ENCODE measurements at regions not wholly inside any gene's neighbourhood (a gene's known extent, or its start where the extent isn't known, plus 50 kb on each side); places are given as distances from the start of the nearest gene placed in this dataset.

DNA sequence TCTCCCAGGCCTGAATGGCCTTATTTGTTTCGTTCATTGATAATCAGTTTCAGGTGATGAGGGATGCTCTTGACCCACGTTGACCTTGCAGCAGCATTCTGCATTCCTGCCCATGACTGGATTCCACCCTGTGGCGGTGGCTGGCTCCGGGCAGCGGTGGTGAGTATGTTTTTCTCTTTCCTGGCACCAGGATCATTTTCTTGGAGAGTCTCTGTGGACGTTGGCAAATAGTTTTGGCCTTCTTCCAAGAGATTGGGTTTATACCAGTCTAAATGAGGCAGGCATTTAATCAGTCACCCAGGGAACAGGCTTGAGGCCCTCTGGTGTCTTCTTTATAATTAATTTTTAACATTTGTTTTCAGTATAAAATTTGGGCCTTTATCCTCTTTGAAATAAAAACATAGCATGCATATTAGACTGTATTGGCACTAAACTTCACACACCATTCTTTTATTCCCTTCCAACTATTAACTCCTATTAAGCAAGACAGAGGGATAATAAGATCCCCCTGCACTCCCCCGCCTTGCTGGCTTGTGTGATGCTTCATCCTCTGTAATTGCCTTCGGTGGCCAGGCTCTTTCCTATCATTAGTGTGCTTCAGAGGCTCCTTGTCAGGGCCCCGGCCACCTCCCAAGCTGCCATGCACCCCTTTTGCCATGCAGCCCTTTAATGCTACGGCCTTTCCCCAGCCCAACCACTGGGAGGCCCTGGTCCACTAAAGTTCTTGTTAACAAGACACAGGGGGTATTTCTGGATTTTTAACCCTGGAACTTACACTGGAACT, 176.2 kb upstream of the TOPAZ1 start:
- peak; percentile 48 for TF ChIP-seq CTCF (IDR thresholded peaks at IDR 0.05)
- peak; percentile 25; the same call in 1 of the 2 replicates for TF ChIP-seq POLR2AphosphoS5 (IDR thresholded peaks at IDR 0.05; ENCODE audit: low read depth, low read length)
- no peak for TF ChIP-seq SIN3A (IDR thresholded peaks at IDR 0.05; ENCODE audit: borderline replicate concordance, low read depth, low read length)
- TF ChIP-seq GATA2 (CRISPR knock-in tag; IDR thresholded peaks at IDR 0.05) = no peak
- TF ChIP-seq EP300 (IDR thresholded peaks at IDR 0.05; ENCODE audit: borderline replicate concordance in 1 of 2, low read depth in 1 of 2, low read length in 1 of 2) = peak; percentile 27 to 85; a peak in 3 of 4 replicates
